Heart left ventricle (tissue), 13 donors: ENCODE measurements at regions not wholly inside any gene's neighbourhood (a gene's known extent, or its start where the extent isn't known, plus 50 kb on each side); places are given as distances from the start of the nearest gene placed in this dataset.

Experiments used
- CTCF ChIP-seq, 12 donors: fragments of 200-600 bp; sonication (generic) in 4 of 12; IDR thresholded peaks; one replicate each; pipeline versions ENCODE4 v1.5.0 to v1.8.0; 2018 to 2022; ENCODE audit warnings: antibody characterized with exemption in 12 of 12, mild to moderate bottlenecking in 5 of 12
- POLR2A ChIP-seq, 2 donors: fragments of 450-650 bp; IDR thresholded peaks; one replicate each; pipeline ENCODE4 v1.6.1; 2017; ENCODE audit warnings: antibody characterized with exemption in 2 of 2, mild to moderate bottlenecking in 2 of 2, moderate library complexity in 2 of 2
- donor health status: ischemic (EF 13 %, LVEDD 7.1; RV severe dilation, severe dysfunction).
- donor health status: DM: no; HTN: yes; CAD: no.
- donor health status: DM: no; HTN: no; CAD: no.
- donor health status: ischemic (EF 25% LVEDD 6.9; RV normal size, moderate dysfunction).
- donor health status: ischemic (EF 25% LVEDD 5.7; RV mildly dilated, moderate dysfunction).
- donor health status: ischemic (EF 35%, LVEDD 5.7; RV mildly dilated, moderate dysfunction).
- donor health status: nonischemic (EF 11% LVEDD 7.7; RV severe dilation, severe dysfunction).
- donor health status: DM: yes; HTN: yes; CAD: no.
- donor health status: PGD.
- donor health status: ischemic (EF 29% LVEDD 5.4; RV normal size, mild dysfunction).
- donor health status: nonischemic (EF 23%, LVEDD 6.1; RV moderate dilation, normal function).

GRCh38 chr2:160736148-160737028 lies 242.8 kb upstream of the RBMS1 start:
- TF ChIP-seq POLR2A (IDR thresholded peaks at IDR 0.05) (no peak), CTCF (IDR thresholded peaks at IDR 0.05) (no peak)
